ENCODE measurements at regions not wholly inside any gene's neighbourhood (a gene's known extent, or its start where the extent isn't known, plus 50 kb on each side); places are given as distances from the start of the nearest gene placed in this dataset.

DNA sequence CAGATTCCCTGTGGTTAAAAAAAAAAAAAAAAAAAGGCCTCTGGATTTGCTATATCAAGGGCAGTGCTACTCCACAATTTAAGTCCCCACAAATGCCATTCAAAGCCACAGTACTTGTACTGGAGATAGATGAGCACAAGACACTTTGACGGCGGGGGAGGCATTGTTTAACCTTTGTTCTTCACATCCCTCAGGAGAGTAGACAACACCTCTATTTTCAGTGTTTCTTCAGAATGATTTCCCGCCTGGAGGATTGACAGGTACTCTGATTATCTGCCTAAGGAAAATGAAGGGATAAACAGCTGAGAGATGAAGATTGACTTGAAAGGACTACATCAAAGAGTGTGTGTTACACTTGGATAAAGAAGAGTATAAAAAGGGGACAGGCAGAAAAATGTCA is 58.7 kb downstream of the OTOL1 start:
- FAIRE-seq = no peak
- no peak for DNase-seq (ENCODE audit: insufficient read length, low spot score)

DNA sequence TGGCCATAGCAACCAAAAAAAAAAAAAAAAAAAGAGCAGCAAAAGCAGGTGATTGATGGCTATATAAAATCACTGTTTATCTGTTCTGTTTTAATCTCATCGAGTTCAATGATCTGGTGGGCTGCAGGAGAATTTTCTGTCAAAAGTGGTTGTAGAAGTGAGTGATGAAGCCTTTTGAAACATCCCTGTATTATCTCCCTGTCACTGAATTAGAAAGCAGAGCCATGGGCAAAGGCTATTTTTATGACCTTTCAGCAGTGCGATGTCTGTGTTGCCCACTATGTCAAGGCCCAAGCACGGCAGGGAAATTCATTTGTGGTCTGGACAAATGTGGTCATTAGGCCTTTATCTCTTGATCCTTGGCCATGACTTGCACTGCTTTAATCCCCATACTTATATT is 59.9 kb downstream of the OTOL1 start:
- FAIRE-seq (no peak), DNase-seq (ENCODE audit: insufficient read length, low spot score) (no peak)

DNA sequence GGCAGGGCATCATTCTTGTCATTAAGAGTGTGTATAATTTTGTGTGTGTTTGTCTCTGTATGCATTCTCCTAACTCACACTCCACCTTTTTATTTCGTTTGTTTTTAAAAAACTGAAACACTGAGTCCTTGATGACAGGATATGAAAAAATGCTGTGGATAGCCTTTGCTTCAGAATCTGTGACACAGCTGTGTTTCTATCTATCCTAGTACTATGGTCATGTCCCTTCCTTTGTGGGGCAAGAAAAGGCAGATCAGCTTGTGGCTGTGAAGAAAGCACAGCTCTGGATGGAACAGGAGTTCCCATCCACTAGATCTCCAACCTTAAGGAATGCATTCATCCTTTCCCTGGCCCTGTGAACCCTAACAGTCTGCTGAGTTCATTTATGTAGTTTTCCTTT is 60.3 kb downstream of the OTOL1 start:
- FAIRE-seq (no peak), DNase-seq (ENCODE audit: insufficient read length, low spot score) (no peak)

DNA sequence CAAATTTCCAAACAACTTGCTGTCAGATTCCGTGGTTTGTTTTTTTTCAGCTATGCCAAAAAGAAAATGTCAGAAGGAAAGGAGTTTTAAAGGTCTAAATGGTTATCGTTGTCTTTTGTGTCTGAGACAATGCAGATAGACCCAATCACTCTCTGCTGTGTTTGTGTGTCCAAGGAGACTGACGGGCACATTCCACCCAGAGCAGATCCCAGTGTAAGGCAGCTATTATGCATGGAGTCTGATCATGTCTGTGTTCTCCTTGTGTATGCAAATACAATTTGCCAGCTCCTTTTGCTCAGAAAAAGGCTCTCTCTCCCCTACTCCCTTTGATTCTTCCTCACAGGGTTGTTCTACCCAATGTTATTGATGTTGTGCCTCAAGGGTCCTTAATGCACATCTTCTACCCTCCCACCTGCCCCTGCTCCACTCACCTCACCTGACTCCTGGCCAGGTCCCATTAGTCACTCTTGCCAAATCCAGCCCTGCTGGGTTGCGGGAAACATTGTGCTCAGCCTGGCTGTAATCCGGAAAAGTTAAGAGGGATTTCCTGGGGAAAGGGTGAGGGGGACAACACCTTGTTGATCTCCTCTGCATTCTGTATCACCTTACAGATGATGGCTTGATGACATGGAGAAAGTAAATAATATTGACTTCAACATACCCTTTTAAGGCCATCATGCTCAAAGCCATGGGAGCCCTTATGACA is 61.0 kb downstream of the OTOL1 start:
- DNase-seq (ENCODE audit: insufficient read length, low spot score) = no peak
- no peak for FAIRE-seq

DNA sequence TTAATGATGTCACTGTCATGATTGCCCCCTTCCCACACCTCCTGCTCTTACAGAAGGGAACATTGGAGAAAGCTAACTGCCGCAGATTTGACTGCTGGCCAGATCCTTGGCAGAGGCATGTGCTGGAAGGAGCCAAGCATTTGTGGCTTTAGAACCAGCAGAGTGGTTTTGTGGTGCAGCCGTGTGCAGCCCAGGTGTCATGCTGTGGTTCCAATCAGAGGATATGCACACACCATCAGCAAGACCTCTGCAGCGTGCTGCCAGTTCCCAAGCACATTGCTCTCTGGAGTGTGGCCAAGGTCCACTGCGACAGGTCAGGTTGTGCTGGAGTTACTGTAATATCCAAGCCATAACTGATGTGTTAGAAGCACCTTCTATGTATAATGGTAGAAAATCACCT is 61.6 kb downstream of the OTOL1 start:
- no peak for FAIRE-seq
- DNase-seq (ENCODE audit: insufficient read length, low spot score) = no peak

DNA sequence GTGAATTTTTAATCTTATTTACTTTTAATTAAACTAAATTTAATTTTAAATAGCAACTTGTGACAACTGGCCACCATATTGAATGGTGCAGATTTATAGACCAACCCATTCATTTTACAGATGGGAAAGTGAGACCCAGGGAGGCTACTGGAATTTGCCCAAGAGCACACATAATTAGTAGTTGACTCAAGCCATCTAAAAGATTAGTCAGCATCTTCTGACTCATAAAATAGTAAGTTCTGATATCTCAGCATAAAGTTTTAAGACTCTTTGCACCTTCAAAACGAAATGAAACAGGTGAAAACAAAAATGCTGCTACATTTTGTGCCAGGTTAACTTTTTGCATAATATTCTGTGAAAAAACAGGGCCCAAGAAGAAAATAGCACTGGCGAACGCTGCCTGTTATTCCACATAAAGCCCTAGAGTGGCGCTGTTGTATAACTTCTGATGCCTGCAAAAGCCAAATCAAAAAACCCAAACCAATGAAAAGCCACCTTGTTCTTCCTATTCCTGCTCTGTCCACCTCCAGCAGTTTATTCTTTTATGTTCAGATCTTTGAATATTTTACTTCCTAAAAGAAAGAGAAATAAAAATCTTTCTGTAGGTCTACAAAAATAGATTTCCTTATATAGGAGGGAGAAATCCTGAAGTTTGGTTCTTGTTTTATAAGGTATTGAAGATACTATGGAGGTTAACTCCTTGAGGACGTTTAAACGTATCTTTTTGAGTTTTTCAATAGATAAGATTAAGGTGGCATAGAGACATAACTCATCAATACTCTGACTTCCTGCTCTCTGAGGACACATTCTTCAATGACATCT is 62.8 kb downstream of the OTOL1 start:
- DNase-seq (ENCODE audit: insufficient read length, low spot score) (no peak), FAIRE-seq (peak; percentile 84)

DNA sequence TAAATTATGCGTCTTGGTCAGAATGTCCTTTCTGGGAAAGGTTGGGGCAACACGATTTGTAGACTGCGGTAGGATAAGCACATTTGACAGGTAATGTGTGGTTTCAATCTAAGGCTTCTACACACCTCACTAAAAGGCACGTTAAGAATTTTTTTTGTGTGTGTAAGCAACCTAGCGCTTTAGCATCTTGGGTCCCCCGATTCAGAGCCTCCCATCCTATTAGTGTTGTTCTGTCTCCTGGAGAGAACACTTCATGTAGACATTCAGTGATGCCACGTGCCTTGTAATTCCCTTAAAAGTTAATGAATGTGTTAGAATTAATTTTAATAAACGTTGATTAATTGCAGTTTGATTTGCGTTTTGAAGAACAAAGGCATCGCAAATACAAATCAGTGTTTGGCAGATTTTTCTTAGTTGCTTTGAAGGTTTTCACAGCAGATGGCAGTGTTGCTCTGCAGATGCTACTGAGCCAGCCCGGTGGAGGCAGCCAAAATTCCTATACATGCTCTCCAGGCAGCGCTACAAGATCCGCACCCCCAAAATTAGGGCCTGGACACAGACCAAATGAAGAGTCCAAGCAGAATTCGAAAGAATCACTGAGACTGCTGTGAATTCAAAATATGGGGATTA is 63.5 kb downstream of the OTOL1 start:
- DNase-seq (ENCODE audit: insufficient read length, low spot score) (no peak), FAIRE-seq (no peak)

DNA sequence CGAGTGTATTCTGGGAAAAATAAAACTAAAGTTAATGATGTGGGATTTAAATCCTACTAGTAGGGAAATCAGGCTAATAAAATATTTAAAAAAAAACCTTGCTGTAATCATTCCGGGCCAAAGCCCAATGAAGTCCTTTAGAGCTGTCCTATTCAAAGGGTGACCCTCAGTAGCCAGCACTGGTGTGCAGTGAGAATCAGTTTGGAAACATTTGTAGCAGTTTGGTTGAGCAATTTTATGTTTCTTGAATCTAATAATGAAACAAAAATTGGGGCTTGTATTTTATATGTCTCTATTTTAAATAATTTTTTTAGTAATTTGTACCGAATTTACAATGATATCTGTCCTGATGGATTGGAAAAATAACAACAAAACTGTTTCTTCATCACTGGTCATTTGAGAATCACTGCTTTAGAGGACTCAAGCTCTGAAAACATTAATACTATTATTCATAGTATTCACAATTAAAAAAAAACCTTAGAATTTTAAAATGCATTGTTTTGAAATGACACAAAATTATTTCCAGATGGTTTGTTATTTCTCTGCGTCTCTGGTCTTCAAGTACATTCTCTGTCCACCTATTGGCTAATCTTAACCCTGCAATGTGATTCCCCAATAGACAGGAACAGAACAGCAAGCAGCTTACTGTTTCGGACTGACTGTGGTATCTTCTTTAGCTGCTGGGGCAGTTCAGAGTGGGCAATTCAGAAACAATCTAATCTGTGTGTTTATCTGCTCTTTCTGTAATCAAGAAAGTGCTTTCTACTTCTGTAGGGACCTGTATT is 71.2 kb downstream of the OTOL1 start:
- no peak for FAIRE-seq
- no peak for DNase-seq (ENCODE audit: insufficient read length, low spot score)

DNA sequence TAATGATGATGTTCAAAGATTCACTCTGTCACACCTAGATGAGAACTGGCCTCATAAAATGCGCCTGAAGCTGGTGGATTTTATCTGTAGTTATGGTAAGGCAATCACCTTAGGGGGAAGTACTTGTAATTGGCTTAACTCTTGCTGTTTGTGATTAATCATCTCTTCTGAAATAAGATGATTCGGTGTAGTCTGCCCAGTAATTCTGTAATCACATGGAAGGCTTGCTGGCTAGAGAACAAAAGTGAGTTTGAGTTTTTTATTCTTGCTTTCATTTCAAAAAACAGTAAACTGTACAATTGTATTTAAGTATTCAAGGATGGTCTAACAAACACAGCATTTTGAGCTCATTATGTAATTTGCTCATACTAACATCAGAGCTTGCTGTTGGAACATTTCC is 72.1 kb downstream of the OTOL1 start:
- FAIRE-seq (no peak), DNase-seq (ENCODE audit: insufficient read length, low spot score) (no peak)

DNA sequence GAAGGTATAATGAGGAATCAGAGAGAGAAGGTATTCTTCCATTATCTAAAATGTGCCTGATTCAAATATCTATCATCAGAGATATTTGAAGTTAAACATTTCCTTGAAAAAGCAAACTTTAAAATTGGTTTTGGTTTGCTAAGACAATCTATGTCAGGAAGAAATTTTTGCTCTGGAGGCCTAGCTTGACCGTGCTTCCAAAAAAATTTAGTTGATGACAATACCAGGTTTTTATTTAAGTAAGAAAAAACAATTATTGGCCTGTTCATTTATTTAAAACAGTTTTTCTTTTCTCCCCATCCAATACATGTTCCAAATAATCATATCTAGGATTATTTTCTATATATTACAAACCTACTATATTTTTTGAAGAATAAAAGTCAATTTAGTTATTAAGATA is 75.3 kb downstream of the OTOL1 start:
- DNase-seq (ENCODE audit: insufficient read length, low spot score) (no peak), FAIRE-seq (no peak)

DNA sequence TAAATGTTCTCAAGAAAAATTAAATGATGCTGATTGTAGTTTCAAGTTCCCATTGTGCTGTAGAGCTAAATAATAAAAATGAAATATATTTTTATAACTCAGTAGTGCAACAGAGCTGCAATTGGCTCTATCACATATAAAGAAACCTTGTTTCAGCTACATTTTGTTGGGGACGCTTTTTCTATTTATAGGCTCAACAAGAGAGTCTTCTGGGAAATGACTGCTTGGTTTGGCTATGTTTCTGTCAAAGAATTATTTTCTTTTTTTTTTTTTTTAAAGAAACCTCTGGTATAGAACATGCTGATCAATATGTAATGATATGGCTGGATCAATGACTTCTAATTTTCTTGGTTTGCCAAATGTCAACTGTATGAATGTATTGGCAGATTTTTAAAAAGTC is 76.5 kb downstream of the OTOL1 start:
- FAIRE-seq (no peak), DNase-seq (ENCODE audit: insufficient read length, low spot score) (no peak)

DNA sequence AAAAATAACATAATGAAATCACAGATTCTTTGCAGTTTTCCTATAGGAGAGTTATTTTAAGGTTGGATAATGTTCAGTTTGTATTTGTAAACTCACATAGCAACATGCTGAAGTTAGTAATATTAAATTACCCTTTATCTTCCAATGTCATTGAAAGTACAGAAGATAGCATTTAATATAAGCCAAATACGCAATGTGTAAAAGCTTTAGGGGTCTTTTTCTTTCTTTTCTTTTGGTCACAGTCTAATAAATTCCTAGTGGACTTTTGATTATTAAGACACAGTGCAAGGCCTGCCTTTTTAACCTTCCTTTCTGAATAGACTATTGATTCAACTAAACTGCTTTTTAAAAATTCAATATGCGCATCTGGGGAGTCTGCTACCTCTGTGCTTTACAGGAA is 79.3 kb downstream of the OTOL1 start:
- FAIRE-seq = no peak
- no peak for DNase-seq (ENCODE audit: insufficient read length, low spot score)

DNA sequence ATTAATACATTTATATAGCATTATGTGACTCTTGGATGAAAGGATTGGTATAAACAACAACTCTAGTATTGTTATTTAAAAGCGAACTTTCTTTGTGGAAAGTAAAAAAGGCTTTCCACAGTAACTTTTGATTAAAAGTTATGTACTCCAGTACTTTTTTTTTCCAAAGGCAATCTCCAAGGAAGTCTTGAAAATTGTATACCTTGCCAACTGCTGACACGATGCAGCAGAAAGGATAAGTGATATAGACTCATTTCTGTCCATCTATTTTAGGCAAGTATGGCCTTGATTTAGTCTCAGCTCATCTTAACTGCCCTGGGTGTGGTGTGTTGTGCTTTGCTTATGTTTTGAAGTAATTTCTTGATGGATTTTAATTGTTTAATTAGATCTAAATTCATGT is 79.7 kb downstream of the OTOL1 start:
- DNase-seq (ENCODE audit: insufficient read length, low spot score) (no peak), FAIRE-seq (no peak)

DNA sequence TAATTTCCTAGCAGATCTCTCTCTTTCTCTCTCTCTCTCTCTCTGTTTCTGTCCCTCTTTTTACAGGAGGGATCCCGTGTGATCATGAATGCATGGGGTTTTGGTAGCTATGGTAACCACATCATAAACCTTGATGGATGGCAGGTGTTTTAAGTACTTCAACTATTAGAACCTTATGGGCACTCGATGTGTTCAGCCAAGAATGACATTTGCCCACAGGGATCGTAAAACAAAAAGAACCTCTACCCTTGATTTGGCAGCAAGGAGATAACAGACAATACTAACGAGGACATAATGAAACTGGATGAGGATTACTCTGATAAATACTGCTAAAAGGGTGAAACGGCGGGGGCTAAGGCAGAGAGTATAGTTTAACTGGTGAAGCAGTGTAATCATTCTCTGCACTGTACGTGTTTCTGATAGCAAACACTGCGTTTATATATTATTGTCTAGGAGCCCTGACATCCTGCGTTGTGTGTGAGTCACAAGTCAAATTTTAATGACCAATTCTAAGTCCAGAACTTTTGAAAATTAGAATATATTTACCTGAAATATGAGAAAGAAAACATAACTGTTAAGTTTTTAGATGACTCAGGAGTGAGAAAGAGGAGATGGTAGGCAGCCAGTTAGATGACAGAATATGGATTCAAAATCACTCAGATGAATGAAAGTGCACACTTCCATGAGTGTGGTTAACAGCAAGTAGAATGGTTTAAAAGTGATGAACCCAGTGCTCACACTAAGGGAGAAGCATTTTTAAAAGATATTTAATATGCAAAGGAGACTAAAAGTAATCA is 80.3 kb downstream of the OTOL1 start:
- DNase-seq (ENCODE audit: insufficient read length, low spot score) = no peak
- no peak for FAIRE-seq

DNA sequence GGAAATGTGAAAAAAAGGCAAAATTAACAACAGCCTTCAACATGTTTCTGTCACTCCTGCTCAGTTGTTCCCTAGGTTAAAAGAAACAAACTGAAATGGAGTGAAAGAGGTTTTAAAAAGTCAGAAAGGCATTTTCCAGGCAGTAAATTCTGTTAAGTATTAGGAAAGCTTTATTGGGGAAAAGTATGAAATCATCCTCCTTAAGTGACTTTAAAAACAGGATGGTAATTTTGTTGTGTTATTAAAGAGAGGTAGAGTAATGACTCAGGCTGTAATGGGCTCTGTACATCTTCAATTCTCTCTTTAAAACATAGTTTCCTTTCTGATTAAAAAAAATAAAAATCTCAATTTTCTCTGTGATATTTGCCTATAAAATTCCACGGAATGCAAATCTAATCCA is 81.1 kb downstream of the OTOL1 start:
- no peak for FAIRE-seq
- DNase-seq (ENCODE audit: insufficient read length, low spot score) = no peak

DNA sequence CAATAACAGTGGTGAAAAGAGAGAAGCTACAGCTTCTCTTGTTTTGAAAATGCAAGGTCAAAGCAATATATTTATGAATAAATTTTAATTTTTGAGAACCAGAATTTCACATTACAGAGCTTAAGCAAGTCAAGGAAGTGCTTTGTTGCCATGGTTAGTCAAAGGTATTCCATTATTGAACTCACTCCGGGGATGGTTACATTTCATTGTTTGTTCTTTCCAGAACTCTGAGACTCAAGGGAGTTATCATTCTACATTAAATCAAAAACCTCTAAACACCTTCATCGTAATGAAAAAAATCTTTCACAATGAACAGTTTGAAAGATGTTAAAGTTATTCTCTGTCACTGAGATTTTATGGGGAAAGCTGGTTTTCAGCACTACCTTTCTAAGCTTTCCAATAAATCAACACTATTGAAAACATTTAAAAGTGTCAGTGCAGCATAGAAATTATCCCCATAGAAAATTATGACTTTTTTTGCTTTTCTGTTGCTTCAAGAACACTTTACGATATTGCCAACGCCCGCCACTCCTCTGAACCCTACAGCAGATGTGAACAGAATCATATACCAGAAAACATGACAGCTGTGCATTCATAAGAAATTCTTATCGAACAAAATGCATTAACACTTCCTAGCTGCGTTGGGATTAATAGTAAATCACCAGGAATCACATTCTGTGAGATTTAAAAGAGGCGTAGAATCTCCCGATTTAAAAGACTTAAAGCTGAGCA is 83.0 kb downstream of the OTOL1 start:
- FAIRE-seq (no peak), DNase-seq (ENCODE audit: insufficient read length, low spot score) (no peak)

DNA sequence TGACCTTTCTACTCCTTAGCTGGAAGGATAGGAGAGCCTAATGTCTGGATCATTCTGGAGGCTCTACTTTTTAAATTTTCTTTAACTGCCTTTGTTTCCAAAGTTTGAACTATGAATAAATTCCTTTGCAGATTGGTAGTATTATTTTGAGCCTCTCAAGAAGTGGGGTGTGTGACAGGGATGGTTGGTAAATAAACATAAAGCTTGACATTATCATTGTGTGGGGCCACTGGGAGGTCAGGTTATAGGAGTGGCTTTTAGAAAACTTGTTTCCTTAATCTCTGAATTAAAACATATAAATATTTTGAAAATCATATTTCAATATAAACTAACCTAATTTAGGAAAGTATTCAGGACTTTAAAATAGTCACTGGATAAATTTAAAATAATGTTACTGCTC is 89.3 kb downstream of the OTOL1 start:
- FAIRE-seq (no peak), DNase-seq (ENCODE audit: insufficient read length, low spot score) (no peak)

DNA sequence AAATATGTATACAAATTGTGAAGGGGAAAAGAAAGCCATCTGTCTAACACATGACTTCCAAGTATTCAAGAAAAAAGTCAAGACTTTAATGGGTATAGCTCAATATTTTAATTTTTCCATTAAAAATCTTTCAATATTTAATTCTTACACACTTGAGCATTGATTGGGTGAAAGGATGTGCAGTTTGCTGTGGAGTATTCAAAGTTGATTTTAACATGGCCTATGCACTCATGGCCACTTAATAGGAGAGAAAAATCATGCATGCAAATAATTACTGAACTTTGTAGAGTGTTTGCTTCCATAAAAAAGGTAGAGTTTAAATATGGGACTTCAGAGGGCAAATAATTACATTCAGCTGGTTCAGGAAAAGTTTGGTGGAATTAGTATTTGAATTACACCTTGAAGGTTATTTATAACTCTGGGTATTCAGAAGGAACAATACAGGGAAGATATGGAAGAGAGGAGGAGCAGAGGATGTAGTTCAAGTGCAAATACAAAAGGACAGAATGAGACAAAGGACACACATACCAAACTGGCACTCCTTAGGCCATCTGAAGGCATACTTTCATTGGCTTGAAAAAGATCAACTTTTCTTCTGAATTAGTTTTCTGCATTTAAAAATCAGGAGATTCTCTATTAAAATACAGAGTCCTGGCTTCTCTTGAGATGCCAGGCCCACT is 90.1 kb downstream of the OTOL1 start:
- FAIRE-seq = no peak

DNA sequence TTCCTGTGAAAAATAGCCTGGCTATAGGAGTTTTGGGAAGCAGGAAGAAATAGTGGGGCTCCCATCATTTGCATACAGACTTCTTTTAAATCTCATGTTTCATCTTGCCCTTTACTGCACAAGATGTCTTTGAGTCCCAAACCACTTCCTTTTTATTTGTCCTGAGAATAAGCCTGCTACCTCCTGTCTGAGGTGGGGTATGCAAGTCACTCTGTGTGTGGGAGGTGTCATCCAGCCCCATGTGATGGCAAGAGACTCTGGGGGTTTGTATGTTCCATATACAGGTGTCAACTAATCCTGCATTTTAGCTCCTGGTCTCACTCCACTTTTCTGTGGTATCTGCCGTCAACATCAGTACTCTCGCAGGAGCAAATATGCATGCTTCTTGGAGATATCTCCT is 102.0 kb downstream of the OTOL1 start:
- DNase-seq (ENCODE audit: insufficient read length, low spot score) = no peak
- no peak for FAIRE-seq

More for the DNA sequence above, 90.1 kb downstream of the OTOL1 start:
- DNase-seq (ENCODE audit: insufficient read length, low spot score) = no peak
